HG03025 (cell line): ENCODE measurements at regions not wholly inside any gene's neighbourhood (a gene's known extent, or its start where the extent isn't known, plus 50 kb on each side); places are given as distances from the start of the nearest gene placed in this dataset.

Experiments
- ATAC-seq: cut with Tn5 transposase; IDR thresholded peaks from one replicate; pipeline ENCODE4 v1.9.1; 2021; ENCODE audit warnings: mild to moderate bottlenecking, moderate library complexity; ENCODE audit not compliant: unreplicated experiment, low FRiP score

DNA sequence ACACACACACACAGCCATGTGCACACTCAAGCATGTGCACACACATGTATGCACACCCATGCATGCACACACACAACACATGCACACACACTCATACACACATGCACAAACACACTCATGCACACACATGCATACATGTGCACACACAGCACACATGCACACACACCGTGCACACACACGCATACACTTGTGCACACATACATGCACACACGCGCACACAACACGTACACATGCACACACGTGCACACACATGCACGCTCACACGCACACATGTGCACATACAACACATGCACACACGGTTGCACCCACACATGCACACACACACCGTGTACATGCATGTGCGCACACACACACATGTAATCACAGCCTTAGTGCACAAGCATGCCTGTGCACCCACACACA is 230.4 kb upstream of the GSE1 start:
- ATAC-seq = no peak

DNA sequence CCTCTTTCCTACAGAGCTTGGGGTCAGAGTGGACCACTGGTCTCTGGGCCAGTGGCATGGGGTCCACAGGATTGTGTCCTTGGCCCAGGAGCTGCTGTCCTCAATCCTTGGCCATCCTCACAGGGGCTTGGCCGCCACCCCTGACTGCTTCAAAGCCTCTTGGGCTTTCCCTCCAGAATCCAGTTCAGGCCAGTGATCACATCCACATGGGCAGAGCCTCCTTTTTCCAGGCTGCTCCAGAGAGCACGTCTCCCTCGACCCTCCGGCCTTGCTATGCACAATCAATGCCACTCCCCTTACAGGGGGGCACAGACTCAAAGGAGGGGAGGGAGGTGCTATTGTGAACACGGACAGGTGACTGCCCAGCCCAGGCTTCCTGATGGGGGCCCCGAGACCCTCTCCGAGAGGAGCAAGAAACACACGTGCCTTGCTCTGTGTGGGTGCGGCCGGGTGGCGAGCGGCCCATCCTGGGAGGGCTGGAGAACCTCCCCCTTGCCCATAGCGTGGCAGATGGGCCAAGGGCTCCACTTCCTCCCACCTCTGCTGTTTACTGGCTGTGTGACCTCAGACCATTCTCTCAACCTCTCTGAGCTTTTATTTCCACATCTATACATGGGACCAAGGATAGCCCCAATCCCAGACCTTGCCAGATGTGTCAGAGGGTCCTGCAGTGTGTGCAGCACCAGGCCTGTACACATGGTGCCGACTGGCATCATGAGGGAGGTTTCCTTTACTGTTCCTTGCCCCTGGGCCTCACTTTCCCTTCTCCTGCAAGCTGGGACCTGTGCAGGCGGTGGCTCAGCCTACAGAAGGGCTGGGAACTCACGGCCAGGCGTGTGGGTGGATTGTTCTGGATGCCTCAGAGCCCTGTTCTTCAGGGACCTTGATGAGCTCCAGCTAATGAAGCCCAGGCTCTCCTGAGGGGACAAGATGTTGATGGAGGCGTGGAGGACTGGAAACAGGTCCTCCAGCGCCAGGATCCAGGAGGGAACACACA is 229.0 kb upstream of the GSE1 start:
- no peak for ATAC-seq

DNA sequence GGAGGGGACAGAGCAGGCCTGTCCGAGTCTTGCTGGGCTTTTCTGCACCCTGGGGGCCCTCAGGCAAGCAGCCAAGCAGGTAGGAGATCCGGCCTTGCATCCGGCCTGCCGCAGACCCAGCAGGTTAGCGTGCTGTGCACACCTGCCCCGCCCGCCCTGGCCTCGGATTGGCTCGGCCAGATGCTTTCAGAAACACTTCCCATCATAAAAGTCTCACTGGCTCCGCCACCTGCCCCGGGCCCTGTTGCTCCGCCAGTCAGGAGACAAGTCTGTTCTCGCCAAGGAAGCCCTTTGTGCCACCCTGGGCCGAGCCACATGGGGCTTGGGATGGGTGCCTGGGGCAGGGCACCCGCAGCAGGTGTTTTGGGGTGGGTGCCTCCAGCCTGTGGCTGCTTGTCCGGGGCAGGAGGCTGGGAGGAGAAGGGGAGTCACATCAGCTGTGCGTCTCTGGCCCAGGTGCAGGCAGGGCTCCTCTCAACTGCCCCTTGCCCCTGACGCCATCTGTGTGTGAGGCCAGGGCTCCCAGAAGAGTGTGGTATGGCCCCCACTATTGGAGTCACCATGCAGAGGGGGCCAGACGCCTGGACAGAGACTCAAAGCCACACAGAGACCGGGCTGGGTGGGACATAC is 228.2 kb upstream of the GSE1 start:
- ATAC-seq = no peak

GRCh38 chr16:85385463-85386331 is 227.4 kb upstream of the GSE1 start:
- ATAC-seq = no peak

- ATAC-seq = no peak
Measured at GRCh38 chr16:85386467-85387170, 226.5 kb upstream of the GSE1 start.

GRCh38 chr16:85387171-85387507 is 226.0 kb upstream of the GSE1 start:
- no peak for ATAC-seq

- ATAC-seq = no peak
Measured at GRCh38 chr16:85387731-85388295, 225.3 kb upstream of the GSE1 start.

DNA sequence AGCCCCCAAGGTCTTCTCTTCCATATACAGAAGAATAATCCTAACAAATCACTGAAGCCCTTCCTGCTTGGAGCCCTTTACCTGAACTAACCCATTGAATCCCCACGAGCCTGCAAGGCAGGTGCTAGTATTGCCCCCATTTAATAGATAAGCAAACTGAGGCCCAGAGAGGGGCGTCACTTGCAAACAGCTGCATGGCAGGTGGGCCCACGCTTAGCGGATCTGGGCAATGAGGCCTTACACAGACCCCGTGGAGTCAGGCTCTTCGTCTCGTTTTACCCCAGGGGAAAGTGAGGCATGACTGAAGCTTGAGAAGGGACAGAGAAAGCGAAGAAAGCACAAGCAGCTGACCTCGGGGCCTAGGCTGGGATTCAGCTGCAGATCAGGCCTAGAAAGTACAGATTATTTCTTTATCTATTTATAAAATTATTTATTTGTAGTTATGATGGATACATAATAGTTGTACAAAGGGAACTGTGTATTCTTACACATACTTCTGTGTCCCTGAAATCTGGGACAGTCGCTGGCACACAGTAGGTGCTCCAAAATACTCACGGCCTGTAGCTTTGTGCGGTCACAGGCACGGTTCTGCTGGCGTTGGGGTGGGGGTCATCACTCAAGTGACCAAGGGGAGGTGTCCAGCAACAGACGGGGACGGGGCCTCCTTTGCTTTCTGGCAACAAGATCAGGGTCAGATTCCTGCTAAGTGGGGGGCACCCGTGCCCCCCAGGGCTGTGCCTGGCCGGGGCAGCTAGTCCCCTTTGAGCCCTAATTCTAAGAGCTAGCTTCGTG is 223.2 kb upstream of the GSE1 start:
- no peak for ATAC-seq

GRCh38 chr16:85390511-85391174 is 222.5 kb upstream of the GSE1 start:
- ATAC-seq = no peak

GRCh38 chr16:85391175-85391707 is 221.9 kb upstream of the GSE1 start:
- ATAC-seq = no peak

DNA sequence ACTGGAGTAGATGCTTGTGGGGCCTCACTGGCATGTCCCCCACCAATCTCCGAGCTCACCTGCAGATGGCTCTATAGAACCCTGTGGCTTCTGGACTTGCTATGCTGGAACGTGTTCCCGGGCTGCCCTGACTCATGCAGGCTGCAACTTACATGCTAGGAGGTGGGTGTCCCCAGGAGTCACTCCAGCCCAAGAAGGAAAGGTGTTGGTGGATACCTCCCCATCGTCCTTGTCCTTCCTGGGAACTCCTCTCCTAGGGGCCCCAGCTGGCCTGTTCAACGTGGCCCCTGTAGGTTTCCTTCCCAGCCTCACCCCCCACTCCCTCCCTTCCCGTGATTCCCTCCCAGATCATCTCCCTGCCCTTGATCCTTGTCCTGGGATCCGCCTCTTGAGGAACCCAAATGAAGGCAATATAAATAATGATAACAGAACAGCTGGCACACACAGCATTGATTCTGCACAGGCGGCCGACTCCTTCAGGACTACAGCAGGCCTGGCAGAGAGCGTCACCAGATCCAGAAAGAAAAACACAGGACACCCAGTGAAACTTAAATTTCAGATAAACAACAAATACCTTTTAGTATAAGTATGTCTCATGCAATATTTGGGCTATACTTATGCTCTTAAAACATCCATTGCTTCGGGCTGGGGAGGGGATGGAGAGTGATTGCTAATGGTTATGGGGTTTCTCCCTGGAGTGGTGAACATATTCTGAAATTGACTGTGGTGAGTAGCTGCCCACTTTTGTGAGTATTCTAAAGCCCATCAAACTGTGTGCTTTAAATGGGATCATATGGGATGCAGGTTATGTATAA is 221.1 kb upstream of the GSE1 start:
- ATAC-seq = no peak

DNA sequence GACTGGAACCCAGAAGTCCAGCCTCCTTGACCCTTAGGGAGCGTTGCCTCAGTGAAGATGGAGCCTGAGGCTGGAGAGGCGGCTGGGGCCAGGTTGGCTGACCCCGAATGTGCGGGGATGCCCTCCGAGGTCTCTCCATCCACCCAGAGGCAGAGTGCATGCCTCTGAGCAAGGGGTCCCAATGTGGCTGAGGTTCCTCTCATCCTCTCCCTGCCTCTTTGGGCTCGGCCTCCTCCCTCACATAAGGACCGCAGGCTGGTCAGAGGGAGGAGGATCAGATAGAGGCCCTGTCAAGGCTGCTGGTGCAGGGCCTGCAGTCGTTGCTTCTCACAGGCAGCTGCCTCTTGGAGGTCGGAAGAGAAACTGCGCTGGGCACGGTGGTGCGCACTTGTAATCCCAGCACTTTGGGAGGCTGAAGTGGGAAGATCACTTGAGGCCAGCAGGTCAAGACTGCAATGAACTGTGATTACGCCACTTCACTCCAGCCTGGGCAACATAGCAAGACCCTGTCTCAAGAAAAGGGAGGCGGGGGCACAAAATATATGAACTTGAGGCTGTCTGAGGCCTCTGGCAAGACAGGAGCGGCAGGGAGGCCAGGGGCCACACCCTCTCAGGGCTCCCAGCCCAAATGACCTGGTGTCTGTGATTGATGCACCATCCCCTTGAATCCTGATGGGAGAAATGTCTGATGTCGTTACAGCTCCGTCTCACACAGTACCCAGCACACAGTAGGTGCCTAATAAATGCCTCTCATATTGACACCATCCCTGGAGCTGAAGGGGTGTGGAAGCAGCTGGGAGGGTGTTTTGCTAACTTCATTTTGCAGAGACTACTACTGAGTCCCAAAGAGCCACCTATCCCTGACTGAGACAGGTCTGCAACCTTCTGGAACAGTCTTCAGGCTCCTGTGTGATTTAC is 220.1 kb upstream of the GSE1 start:
- no peak for ATAC-seq

GRCh38 chr16:85393674-85394451 is 219.3 kb upstream of the GSE1 start:
- no peak for ATAC-seq

DNA sequence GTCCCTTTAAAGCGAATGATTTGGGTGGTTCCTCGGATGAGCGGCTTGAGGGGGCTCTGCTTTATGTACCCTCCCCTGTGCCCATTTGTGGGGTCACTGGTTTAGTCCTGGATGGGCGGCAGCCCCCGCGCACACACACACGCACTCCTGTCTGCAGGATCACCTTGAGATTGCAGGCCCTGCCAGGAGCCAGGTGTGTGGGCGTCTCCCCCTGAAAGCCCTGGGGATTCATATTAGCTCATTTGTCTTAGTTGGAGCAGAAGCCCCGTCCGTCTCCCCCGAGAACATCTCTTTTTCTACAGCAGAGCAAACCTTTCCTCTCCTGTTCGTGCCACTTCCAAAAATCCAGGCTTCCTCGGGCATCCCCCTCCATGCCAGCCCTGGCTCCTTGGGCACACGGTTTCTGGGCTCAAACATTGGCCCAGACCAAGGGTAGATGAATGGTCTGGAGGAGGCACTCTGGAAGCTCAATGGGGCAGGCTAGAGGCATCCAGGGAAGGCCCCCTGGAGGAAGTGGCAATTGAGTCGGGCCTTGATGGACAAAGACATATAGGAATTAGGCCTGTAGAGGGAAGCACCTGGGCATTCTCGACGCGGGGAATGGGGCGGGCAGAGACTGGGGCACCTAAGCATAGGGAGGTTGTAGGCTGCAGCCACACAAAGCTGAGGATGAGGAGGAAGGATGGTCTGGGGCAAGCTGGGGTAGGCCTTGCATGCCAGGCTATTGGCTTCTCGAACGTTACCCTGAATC is 218.5 kb upstream of the GSE1 start:
- ATAC-seq = no peak

DNA sequence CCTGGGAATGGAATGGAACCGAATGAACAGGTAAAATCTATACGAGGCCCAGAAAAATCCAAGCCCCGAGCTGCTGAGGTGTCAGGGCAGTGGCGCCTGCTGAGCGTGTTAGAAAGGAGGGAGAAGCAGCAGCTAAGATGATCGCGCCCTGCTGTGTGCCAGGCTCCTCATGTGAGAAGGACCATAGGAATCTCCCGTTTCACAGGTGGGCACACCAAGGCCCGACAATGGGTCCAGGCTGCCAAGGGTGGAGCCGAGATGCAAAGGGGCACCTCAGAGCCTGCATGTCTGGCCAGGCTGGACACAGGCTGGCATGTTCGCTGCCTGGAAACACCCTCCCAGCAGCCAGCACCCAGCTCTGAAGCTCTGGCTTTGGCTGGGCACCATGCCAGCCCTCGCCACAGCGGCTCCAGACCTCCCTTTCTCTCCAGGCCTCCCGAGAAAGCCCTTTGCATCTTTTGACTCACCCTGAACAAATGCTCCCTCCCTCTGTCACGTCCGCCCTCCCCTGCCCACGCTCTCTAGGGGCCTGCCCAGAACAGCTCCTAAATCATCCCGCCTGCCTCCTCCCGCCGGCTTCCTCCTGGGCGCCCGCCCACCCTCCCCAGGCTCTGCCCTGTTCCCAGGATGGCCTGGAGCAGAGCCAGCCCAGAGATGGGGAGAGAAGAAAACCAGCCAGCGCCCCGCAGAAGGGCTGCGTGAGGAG is 217.8 kb upstream of the GSE1 start:
- ATAC-seq = no peak
